HepG2 (cell line): ENCODE measurements at regions not wholly inside any gene's neighbourhood (a gene's known extent, or its start where the extent isn't known, plus 50 kb on each side); places are given as distances from the start of the nearest gene placed in this dataset.

Experiments
- ATAC-seq: fragments of 200-7000 bp; cut with Tn5 transposase; 3 replicates; pipeline ENCODE4 v1.9.1; 2020; ENCODE audit warnings: mild to moderate bottlenecking, moderate library complexity
- BruUV-seq: library from RNA; stranded (reverse); fragments of 400-500 nt; replicated peaks from 2 replicates; lab custom pipeline; 2021; lab: Mats Ljungman, UMichigan
- CTCF ChIA-PET: fragments of 300-600 bp; formaldehyde crosslinking; extraction: SDS; loops from one replicate; lab custom pipeline; 2021; ENCODE audit warnings: low total read pairs, inconsistent platforms, low intra/inter-chr PET ratio; lab: Yijun Ruan, JAX
- POLR2A ChIA-PET: fragments of 350-600 bp; sonication (Branson Sonifier 250); formaldehyde crosslinking; loops from one replicate; lab custom pipeline; 2020; ENCODE audit warnings: antibody characterized with exemption, inconsistent platforms; lab: Yijun Ruan, JAX
- DNase-seq: peaks from one replicate; pipeline ENCODE4 v3.0.0-alpha.2; 2015; ENCODE audit warnings: low spot score
- FAIRE-seq: peaks from 3 replicates; lab custom pipeline; 2011; peaks lifted over from hg19 to GRCh38; lab: Jason Lieb, UNC
- H2AFZ ChIP-seq: one replicate; pipeline ENCODE4 v1.6.1; 2011; ENCODE audit warnings: low read length, inconsistent platforms
- H3K27ac ChIP-seq: fragments of 300-600 bp; 3 replicates; pipeline ENCODE4 v1.8.0; 2011; ENCODE audit warnings: mixed run types, mild to moderate bottlenecking, mixed read lengths, low read length, inconsistent platforms; ENCODE audit not compliant: insufficient read depth; ENCODE audit errors: extremely low read length
- H3K27me3 ChIP-seq, 2 experiments: fragments of 200-600 bp in 1 of 2; 2 replicates in 1 of 2; 3 replicates in 1 of 2; pipeline versions ENCODE4 v1.6.0 to v1.8.0; 2011; ENCODE audit warnings: low read length in 2 of 2, mild to moderate bottlenecking in 2 of 2, moderate library complexity in 2 of 2, inconsistent platforms in 1 of 2; ENCODE audit not compliant: insufficient read depth in 2 of 2, control insufficient read depth in 1 of 2
- H3K36me3 ChIP-seq, 2 experiments: fragments of 200-600 bp in 1 of 2; replicated peaks in 1 of 2; 2 replicates in 1 of 2; 3 replicates in 1 of 2; pipeline versions ENCODE4 v1.5.1 to v1.8.0; 2011; ENCODE audit warnings: low read length in 2 of 2, inconsistent platforms in 1 of 2; ENCODE audit not compliant: insufficient read depth in 2 of 2, control insufficient read depth in 1 of 2
- H3K4me1 ChIP-seq: 2 replicates; pipeline ENCODE4 v1.5.1; 2012; ENCODE audit warnings: low read length, inconsistent platforms; ENCODE audit not compliant: insufficient read depth
- H3K4me2 ChIP-seq: 2 replicates; pipeline ENCODE4 v1.6.0; 2011; ENCODE audit warnings: low read depth, low read length, inconsistent platforms
- H3K4me3 ChIP-seq, 3 experiments: fragments of 200-600 bp in 1 of 3; sonication (generic), shearing (Covaris generic) in 1 of 3; replicated peaks in 1 of 3; 2 replicates each; pipeline ENCODE4 v1.5.1; 2011 to 2016; ENCODE audit warnings: low read length in 3 of 3, inconsistent platforms in 2 of 3, low read depth in 2 of 3, mild to moderate bottlenecking in 2 of 3, control low read depth in 1 of 3, mixed read lengths in 1 of 3; ENCODE audit not compliant: insufficient read depth in 1 of 3
- H3K79me2 ChIP-seq: one replicate; pipeline ENCODE4 v1.6.1; 2011; ENCODE audit warnings: low read length, inconsistent platforms; ENCODE audit not compliant: insufficient read depth
- H3K9ac ChIP-seq: 2 replicates; pipeline ENCODE4 v1.6.0; 2011; ENCODE audit warnings: mild to moderate bottlenecking, low read depth, low read length, inconsistent platforms; ENCODE audit not compliant: insufficient read depth
- H3K9me3 ChIP-seq: 2 replicates; pipeline ENCODE4 v1.5.1; 2012; ENCODE audit warnings: mild to moderate bottlenecking, low read length
- H4K20me1 ChIP-seq: 2 replicates; pipeline ENCODE4 v1.6.0; 2011; ENCODE audit warnings: inconsistent platforms, mild to moderate bottlenecking, low read length, moderate library complexity; ENCODE audit not compliant: insufficient read depth
- ATF1 ChIP-seq: IDR thresholded peaks from 2 replicates; pipeline ENCODE4 v1.6.1; 2016; ENCODE audit warnings: mild to moderate bottlenecking, control low read depth
- FOXK1 ChIP-seq: sonication (generic); formaldehyde crosslinking; IDR thresholded peaks from 2 replicates; pipeline ENCODE4 v1.4.0; 2020; ENCODE audit warnings: low read depth, missing genetic modification reagents, borderline replicate concordance
- HDAC1 ChIP-seq: sonication (generic); formaldehyde crosslinking; IDR thresholded peaks from 2 replicates; pipeline ENCODE4 v1.5.1; 2020; ENCODE audit warnings: mild to moderate bottlenecking, missing genetic modification reagents
- KMT2B ChIP-seq: IDR thresholded peaks from 2 replicates; pipeline ENCODE4 v1.6.1; 2016; ENCODE audit warnings: missing genetic modification reagents, missing compliant biosample characterization
- MIER2 ChIP-seq: IDR thresholded peaks from 2 replicates; pipeline ENCODE4 v1.6.1; 2016; ENCODE audit warnings: missing biosample characterization, missing genetic modification reagents
- NFYB ChIP-seq: sonication (generic); formaldehyde crosslinking; IDR thresholded peaks from 2 replicates; pipeline ENCODE4 v1.4.0; 2020; ENCODE audit warnings: missing genetic modification reagents
- PRMT3 ChIP-seq: sonication (generic); formaldehyde crosslinking; IDR thresholded peaks from 2 replicates; pipeline ENCODE4 v1.8.1; 2022; ENCODE audit warnings: low read depth, mild to moderate bottlenecking, moderate library complexity, missing genetic modification reagents, borderline replicate concordance
- RBFOX2 ChIP-seq: fragments of 200-400 bp; formaldehyde crosslinking; IDR thresholded peaks from 2 replicates; pipeline ENCODE4 v1.6.1; 2017; ENCODE audit warnings: low read depth, mild to moderate bottlenecking, low read length
- TOPORS ChIP-seq: sonication (generic); formaldehyde crosslinking; IDR thresholded peaks from 2 replicates; pipeline ENCODE4 v1.8.0; 2023; ENCODE audit warnings: mild to moderate bottlenecking, missing genetic modification reagents
- ZKSCAN5 ChIP-seq: sonication (generic); formaldehyde crosslinking; IDR thresholded peaks from 2 replicates; pipeline ENCODE4 v1.5.1; 2020; ENCODE audit warnings: mild to moderate bottlenecking, missing genetic modification reagents
- ZNF224 ChIP-seq: sonication (generic); formaldehyde crosslinking; IDR thresholded peaks from 2 replicates; pipeline ENCODE4 v1.5.0; 2020; ENCODE audit warnings: mild to moderate bottlenecking, missing genetic modification reagents
- ZNF333 ChIP-seq: sonication (generic); formaldehyde crosslinking; IDR thresholded peaks from 2 replicates; pipeline ENCODE4 v1.4.0; 2020; ENCODE audit warnings: mild to moderate bottlenecking, missing genetic modification reagents, borderline replicate concordance
- ZNF629 ChIP-seq: sonication (generic); formaldehyde crosslinking; conservative IDR thresholded peaks from 2 replicates; pipeline ENCODE4 v1.5.0; 2020; ENCODE audit warnings: missing genetic modification reagents
- ZNF75D ChIP-seq: sonication (generic); formaldehyde crosslinking; IDR thresholded peaks from 2 replicates; pipeline ENCODE4 v1.8.1; 2023; ENCODE audit warnings: missing genetic modification reagents, mild to moderate bottlenecking, borderline replicate concordance
- WGBS: methylation state at CpG from one replicate; pipeline ENCODE4 v1.1.6; 2017; ENCODE audit warnings: low lambda C conversion rate; 5-methylcytosine and 5-hydroxymethylcytosine counted together
- in situ Hi-C: cut with HindIII; loops from 2 replicates; pipeline ENCODE4 v1.10.0; 2017; ENCODE audit warnings: low pct_unique_long_range_greater_than_20kb; ENCODE audit not compliant: extremely low pct_ligation_motif_present
- intact Hi-C: fragments of 100-400 bp; cut with micrococcal nuclease; formaldehyde crosslinking; loops from one replicate; pipeline ENCODE4 v1.10.0; 2022; ENCODE audit not compliant: unreplicated experiment
- TF ChIP-seq, protein P1 (sequence below): sonication (generic); formaldehyde crosslinking; IDR thresholded peaks from 2 replicates; pipeline ENCODE4 v1.8.0; 2022; ENCODE audit warnings: missing genetic modification reagents, mild to moderate bottlenecking, moderate library complexity, borderline replicate concordance
- TF ChIP-seq, protein P2 (sequence below): sonication (generic); formaldehyde crosslinking; IDR thresholded peaks from 2 replicates; pipeline ENCODE4 v1.5.1; 2020; ENCODE audit warnings: missing genetic modification reagents, mild to moderate bottlenecking, borderline replicate concordance
- TF ChIP-seq, protein P3 (sequence below): IDR thresholded peaks from 2 replicates; pipeline ENCODE4 v1.6.1; 2012; ENCODE audit warnings: inconsistent platforms

DNA sequence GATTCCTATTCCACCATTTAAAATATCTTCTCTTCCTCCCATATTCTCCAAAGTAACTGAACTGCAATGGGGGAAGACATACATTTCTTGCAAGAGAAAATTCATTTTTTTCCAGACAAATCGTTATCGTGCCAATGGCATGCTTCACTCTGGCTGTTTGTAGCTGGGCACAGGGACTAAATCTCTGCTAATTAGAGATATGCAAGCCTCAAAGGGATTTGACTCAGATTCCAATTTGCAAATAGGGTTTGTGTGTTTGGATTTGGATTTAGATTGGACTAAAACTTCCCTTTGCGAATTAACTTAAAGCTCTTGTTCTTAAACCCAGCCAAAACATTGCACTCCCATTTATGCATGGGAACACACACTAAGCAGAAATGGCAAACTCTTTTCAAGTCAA, 276.2 kb upstream of the DUSP10 start:
- Histone ChIP-seq H3K27me3 (no peaks in the 10 kb centered on the region), H3K27ac (no peak overlapping the region), H4K20me1 (no peaks in the 10 kb centered on the region), H3K9ac (no peak overlapping the region), H3K9me3 (no peaks in the 10 kb centered on the region), H3K4me1 (no peaks in the 10 kb centered on the region), H3K79me2 (no peaks in the 10 kb centered on the region), H3K4me2 (no peak overlapping the region), H3K4me3 (no peak overlapping the region), H2AFZ (no peak overlapping the region), H3K36me3 (no peaks in the 10 kb centered on the region)
- ChIA-PET CTCF (no interaction called here), POLR2A (no interaction called here)
- WGBS = 0% methylated on average over 3 of the region's 3 CpGs
- DNase-seq (no peak), ATAC-seq (no peak), FAIRE-seq (no peak)
- intact Hi-C loops = no loop called here
- TF ChIP-seq ZNF75D (CRISPR knock-in tag) (no peak), PRMT3 (CRISPR knock-in tag) (no peak), ZNF629 (CRISPR knock-in tag) (no peak), TOPORS (CRISPR knock-in tag) (no peak), HDAC1 (no peak), ZKSCAN5 (CRISPR knock-in tag) (no peak), RBFOX2 (no peak), KMT2B (no peak), MIER2 (CRISPR knock-in tag) (no peak), ZNF224 (CRISPR knock-in tag) (no peak), NFYB (CRISPR knock-in tag) (no peak), ATF1 (CRISPR knock-in tag) (no peak), FOXK1 (CRISPR knock-in tag) (no peak), ZNF333 (no peak)
- TF ChIP-seq, protein P1, sequence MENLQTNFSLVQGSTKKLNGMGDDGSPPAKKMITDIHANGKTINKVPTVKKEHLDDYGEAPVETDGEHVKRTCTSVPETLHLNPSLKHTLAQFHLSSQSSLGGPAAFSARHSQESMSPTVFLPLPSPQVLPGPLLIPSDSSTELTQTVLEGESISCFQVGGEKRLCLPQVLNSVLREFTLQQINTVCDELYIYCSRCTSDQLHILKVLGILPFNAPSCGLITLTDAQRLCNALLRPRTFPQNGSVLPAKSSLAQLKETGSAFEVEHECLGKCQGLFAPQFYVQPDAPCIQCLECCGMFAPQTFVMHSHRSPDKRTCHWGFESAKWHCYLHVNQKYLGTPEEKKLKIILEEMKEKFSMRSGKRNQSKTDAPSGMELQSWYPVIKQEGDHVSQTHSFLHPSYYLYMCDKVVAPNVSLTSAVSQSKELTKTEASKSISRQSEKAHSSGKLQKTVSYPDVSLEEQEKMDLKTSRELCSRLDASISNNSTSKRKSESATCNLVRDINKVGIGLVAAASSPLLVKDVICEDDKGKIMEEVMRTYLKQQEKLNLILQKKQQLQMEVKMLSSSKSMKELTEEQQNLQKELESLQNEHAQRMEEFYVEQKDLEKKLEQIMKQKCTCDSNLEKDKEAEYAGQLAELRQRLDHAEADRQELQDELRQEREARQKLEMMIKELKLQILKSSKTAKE (CRISPR knock-in tag) = no peak
- TF ChIP-seq, protein P2, sequence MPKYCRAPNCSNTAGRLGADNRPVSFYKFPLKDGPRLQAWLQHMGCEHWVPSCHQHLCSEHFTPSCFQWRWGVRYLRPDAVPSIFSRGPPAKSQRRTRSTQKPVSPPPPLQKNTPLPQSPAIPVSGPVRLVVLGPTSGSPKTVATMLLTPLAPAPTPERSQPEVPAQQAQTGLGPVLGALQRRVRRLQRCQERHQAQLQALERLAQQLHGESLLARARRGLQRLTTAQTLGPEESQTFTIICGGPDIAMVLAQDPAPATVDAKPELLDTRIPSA (CRISPR knock-in tag) = no peak
- TF ChIP-seq, protein P3, sequence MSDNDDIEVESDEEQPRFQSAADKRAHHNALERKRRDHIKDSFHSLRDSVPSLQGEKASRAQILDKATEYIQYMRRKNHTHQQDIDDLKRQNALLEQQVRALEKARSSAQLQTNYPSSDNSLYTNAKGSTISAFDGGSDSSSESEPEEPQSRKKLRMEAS = no peak
- in situ Hi-C loops = loop anchor here (10.0 kb wide), 1 partner anchor 473 kb away; no protein-coding TSS in a partner anchor
- no TSS peak for BruUV-seq
